ENCODE measurements at regions not wholly inside any gene's neighbourhood (a gene's known extent, or its start where the extent isn't known, plus 50 kb on each side); places are given as distances from the start of the nearest gene placed in this dataset.

- TF ChIP-seq CTCF (IDR thresholded peaks at IDR 0.05; ENCODE audit: low read depth, low read length, poor library complexity, severe bottlenecking) (no peak), EZH2phosphoT487 (IDR thresholded peaks at IDR 0.05; ENCODE audit: borderline replicate concordance, low read length) (no peak)
These were observed 80.7 kb upstream of the PPP1R3C start for GRCh38 chr10:91713461-91714072.

Data from DOHH2 (cell line).